Astrocyte (in vitro differentiated cells and primary cell): ENCODE measurements at regions not wholly inside any gene's neighbourhood (a gene's known extent, or its start where the extent isn't known, plus 50 kb on each side); places are given as distances from the start of the nearest gene placed in this dataset.

Experiments
- DNase-seq: peaks from one replicate; pipeline ENCODE4 v3.0.0-alpha.2; 2010; ENCODE audit warnings: low read depth
- FAIRE-seq: peaks from 2 replicates; lab custom pipeline; 2011; peaks lifted over from hg19 to GRCh38; lab: Jason Lieb, UNC
- H2AFZ ChIP-seq: 2 replicates; pipeline ENCODE4 v1.6.0; 2012; ENCODE audit warnings: low read depth, low read length, inconsistent platforms
- H3K27ac ChIP-seq: 2 replicates; pipeline ENCODE4 v1.5.1; 2011; ENCODE audit warnings: low read depth, low read length, inconsistent platforms
- H3K27me3 ChIP-seq: 2 replicates; pipeline ENCODE4 v1.6.0; 2011; ENCODE audit warnings: low read length, inconsistent platforms; ENCODE audit not compliant: insufficient read depth
- H3K36me3 ChIP-seq: 2 replicates; pipeline ENCODE4 v1.5.1; 2011; ENCODE audit warnings: low read length, inconsistent platforms; ENCODE audit not compliant: insufficient read depth
- H3K4me1 ChIP-seq: 2 replicates; pipeline ENCODE4 v1.5.1; 2011; ENCODE audit warnings: low read length, inconsistent platforms; ENCODE audit not compliant: insufficient read depth
- H3K4me2 ChIP-seq: 2 replicates; pipeline ENCODE4 v1.6.0; 2012; ENCODE audit warnings: low read length, inconsistent platforms
- H3K4me3 ChIP-seq: 2 replicates; pipeline ENCODE4 v1.5.1; 2011; ENCODE audit warnings: low read depth, mild to moderate bottlenecking, low read length, inconsistent platforms; ENCODE audit not compliant: insufficient read depth
- H3K79me2 ChIP-seq: 2 replicates; pipeline ENCODE4 v1.6.0; 2012; ENCODE audit warnings: mild to moderate bottlenecking, low read length, inconsistent platforms; ENCODE audit not compliant: insufficient read depth
- H3K9ac ChIP-seq: 2 replicates; pipeline ENCODE4 v1.6.0; 2012; ENCODE audit warnings: mild to moderate bottlenecking, low read length, inconsistent platforms
- H3K9me3 ChIP-seq: 2 replicates; pipeline ENCODE4 v1.5.1; 2012; ENCODE audit warnings: low read depth, mild to moderate bottlenecking, low read length, inconsistent platforms; ENCODE audit not compliant: insufficient read depth
- H4K20me1 ChIP-seq: 2 replicates; pipeline ENCODE4 v1.6.0; 2012; ENCODE audit warnings: low read length, inconsistent platforms; ENCODE audit not compliant: insufficient read depth
- H3K27ac Mint-ChIP-seq: one replicate; pipeline ENCODE4 v1.8.0; 2021; ENCODE audit warnings: mild to moderate bottlenecking, mixed read lengths; ENCODE audit not compliant: unreplicated experiment
- H3K27me3 Mint-ChIP-seq: one replicate; pipeline ENCODE4 v1.8.0; 2021; ENCODE audit warnings: low read depth, mixed read lengths; ENCODE audit not compliant: unreplicated experiment
- H3K36me3 Mint-ChIP-seq: one replicate; pipeline ENCODE4 v1.8.0; 2021; ENCODE audit warnings: low read depth, mixed read lengths; ENCODE audit not compliant: unreplicated experiment
- H3K4me1 Mint-ChIP-seq: one replicate; pipeline ENCODE4 v1.8.0; 2021; ENCODE audit warnings: low read depth, mixed read lengths; ENCODE audit not compliant: unreplicated experiment
- H3K4me3 Mint-ChIP-seq: one replicate; pipeline ENCODE4 v1.8.0; 2021; ENCODE audit warnings: mild to moderate bottlenecking, moderate library complexity, mixed read lengths; ENCODE audit not compliant: unreplicated experiment
- H3K9me3 Mint-ChIP-seq: one replicate; pipeline ENCODE4 v1.8.0; 2021; ENCODE audit warnings: mild to moderate bottlenecking, mixed read lengths; ENCODE audit not compliant: unreplicated experiment
- EZH2 ChIP-seq: IDR thresholded peaks from 2 replicates; pipeline ENCODE4 v1.6.1; 2012; ENCODE audit warnings: mild to moderate bottlenecking, low read length, inconsistent platforms; ENCODE audit not compliant: insufficient read depth
- TF ChIP-seq, protein P1 (sequence below): IDR thresholded peaks from 2 replicates; pipeline ENCODE4 v1.5.1; 2011; ENCODE audit warnings: low read depth, mild to moderate bottlenecking, inconsistent platforms, low read length, moderate library complexity; ENCODE audit not compliant: insufficient read depth

DNA sequence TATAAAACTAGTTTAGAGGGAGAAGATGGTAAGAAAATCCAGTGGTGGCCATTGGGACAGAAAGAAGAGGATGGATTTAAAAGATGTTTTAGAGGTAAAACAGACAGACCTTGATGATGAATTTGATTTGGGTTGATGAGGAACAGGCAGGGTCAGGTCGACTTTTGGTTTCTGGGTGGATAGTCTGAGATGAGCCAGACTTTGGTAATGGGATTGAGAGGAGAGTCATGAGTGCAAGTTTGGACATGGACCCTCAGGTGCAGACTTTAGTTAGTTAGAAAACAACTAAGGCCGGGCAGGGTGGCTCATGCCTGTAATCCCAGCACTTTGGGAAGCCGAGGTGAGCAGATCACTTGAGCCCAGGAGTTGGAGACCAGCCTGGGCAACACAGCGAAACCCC lies 257.9 kb downstream of the MAFB start:
- Histone ChIP-seq H3K79me2 (no peaks in the 10 kb centered on the region), H2AFZ (no peak overlapping the region), H3K9ac (no peak overlapping the region), H3K36me3 (no peaks in the 10 kb centered on the region), H3K9me3 (no peaks in the 10 kb centered on the region), H3K27me3 (no peaks in the 10 kb centered on the region), H3K4me3 (no peak overlapping the region), H4K20me1 (no peaks in the 10 kb centered on the region), H3K27ac (no peak overlapping the region), H3K4me1 (no peaks in the 10 kb centered on the region), H3K4me2 (no peak overlapping the region)
- H3K9me3 Mint-ChIP-seq = no peaks in the 10 kb centered on the region
- no peak for FAIRE-seq
- H3K27ac Mint-ChIP-seq = no peak overlapping the region
- no peaks in the 10 kb centered on the region for H3K36me3 Mint-ChIP-seq
- DNase-seq = no peak
- peaks cover 6% of the 10 kb centered on the region for H3K4me1 Mint-ChIP-seq
- TF ChIP-seq, protein P1, sequence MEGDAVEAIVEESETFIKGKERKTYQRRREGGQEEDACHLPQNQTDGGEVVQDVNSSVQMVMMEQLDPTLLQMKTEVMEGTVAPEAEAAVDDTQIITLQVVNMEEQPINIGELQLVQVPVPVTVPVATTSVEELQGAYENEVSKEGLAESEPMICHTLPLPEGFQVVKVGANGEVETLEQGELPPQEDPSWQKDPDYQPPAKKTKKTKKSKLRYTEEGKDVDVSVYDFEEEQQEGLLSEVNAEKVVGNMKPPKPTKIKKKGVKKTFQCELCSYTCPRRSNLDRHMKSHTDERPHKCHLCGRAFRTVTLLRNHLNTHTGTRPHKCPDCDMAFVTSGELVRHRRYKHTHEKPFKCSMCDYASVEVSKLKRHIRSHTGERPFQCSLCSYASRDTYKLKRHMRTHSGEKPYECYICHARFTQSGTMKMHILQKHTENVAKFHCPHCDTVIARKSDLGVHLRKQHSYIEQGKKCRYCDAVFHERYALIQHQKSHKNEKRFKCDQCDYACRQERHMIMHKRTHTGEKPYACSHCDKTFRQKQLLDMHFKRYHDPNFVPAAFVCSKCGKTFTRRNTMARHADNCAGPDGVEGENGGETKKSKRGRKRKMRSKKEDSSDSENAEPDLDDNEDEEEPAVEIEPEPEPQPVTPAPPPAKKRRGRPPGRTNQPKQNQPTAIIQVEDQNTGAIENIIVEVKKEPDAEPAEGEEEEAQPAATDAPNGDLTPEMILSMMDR = no peak
- no peak overlapping the region for H3K4me3 Mint-ChIP-seq
- peaks cover 1% of the 10 kb centered on the region for H3K27me3 Mint-ChIP-seq

DNA sequence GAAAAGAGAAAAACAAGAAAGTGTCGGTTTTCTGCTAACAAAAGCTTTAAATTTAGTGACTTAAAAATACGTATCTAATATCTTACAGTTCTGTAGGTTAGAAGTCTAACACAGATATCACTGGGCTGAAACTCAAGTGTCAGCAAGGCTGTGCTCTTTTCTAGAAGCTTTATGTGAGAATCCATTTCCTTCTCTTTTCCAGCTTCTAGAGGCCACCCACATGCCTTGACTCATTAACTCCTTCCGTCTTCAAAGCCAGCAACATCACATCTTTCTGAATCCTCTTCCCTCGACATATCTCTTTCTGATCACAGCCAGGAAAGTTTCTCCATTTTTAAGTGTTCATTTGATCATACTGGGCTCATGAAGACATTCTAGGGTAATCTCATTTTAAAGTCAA lies 262.0 kb downstream of the MAFB start:
- H2AFZ ChIP-seq = no peak overlapping the region
- Mint-ChIP-seq H3K27ac (no peak overlapping the region), H3K36me3 (no peaks in the 10 kb centered on the region), H3K9me3 (no peaks in the 10 kb centered on the region), H3K27me3 (peaks cover 8% of the 10 kb centered on the region), H3K4me3 (no peak overlapping the region), H3K4me1 (peaks cover 3% of the 10 kb centered on the region)
- no peaks in the 10 kb centered on the region for H3K36me3 ChIP-seq
- no peak for DNase-seq
- TF ChIP-seq, protein P1 = no peak
- no peak for TF ChIP-seq EZH2
- H3K27me3 ChIP-seq = no peaks in the 10 kb centered on the region
- H3K27ac ChIP-seq = no peak overlapping the region
- H3K79me2 ChIP-seq = no peaks in the 10 kb centered on the region
- no peaks in the 10 kb centered on the region for H3K9me3 ChIP-seq
- FAIRE-seq = no peak
- no peak overlapping the region for H3K4me3 ChIP-seq
- H3K4me2 ChIP-seq = no peak overlapping the region
- H4K20me1 ChIP-seq = no peaks in the 10 kb centered on the region
- H3K4me1 ChIP-seq = no peaks in the 10 kb centered on the region
- no peak overlapping the region for H3K9ac ChIP-seq

DNA sequence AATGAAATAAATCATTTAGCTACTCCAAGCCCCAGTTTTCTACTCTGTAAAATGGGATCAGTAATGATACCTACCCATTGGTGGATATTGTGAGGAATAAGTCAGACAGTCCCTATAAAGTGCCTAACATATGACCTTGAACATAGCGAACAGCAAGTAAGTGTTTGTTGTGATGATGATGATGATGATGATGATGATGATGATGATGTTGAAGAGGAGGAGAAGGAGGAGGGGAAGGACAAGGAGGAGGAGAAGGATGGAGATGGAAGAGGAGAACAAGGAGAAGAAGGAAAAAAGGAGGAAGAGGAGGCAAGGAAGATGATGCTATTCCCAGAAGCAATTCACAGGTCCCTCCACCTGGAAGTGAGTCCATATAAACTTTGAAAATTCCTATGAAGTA lies 264.3 kb downstream of the MAFB start:
- H3K27me3 ChIP-seq = no peaks in the 10 kb centered on the region
- H3K4me1 ChIP-seq = no peaks in the 10 kb centered on the region
- H3K4me1 Mint-ChIP-seq = no peaks in the 10 kb centered on the region
- no peak for DNase-seq
- H3K4me3 Mint-ChIP-seq = no peak overlapping the region
- no peaks in the 10 kb centered on the region for H3K9me3 ChIP-seq
- no peak overlapping the region for H3K27ac Mint-ChIP-seq
- H4K20me1 ChIP-seq = no peaks in the 10 kb centered on the region
- H3K4me2 ChIP-seq = no peak overlapping the region
- H3K79me2 ChIP-seq = no peaks in the 10 kb centered on the region
- no peak for FAIRE-seq
- H3K36me3 ChIP-seq = no peaks in the 10 kb centered on the region
- no peak overlapping the region for H2AFZ ChIP-seq
- no peak overlapping the region for H3K4me3 ChIP-seq
- H3K27me3 Mint-ChIP-seq = peaks cover 8% of the 10 kb centered on the region
- no peak overlapping the region for H3K27ac ChIP-seq
- no peaks in the 10 kb centered on the region for H3K36me3 Mint-ChIP-seq
- H3K9ac ChIP-seq = no peak overlapping the region
- TF ChIP-seq, protein P1 = no peak
- no peak for TF ChIP-seq EZH2
- H3K9me3 Mint-ChIP-seq = no peaks in the 10 kb centered on the region
